Ovary (tissue), 7 donors: ENCODE measurements at regions not wholly inside any gene's neighbourhood (a gene's known extent, or its start where the extent isn't known, plus 50 kb on each side); places are given as distances from the start of the nearest gene placed in this dataset.

Source experiments
- DNase-seq, 5 donors: peaks; one replicate each; pipeline ENCODE4 v3.0.0-alpha.2; 2019 to 2020
- H3K27ac ChIP-seq, 2 donors: fragments of 200-600 bp; one replicate each; pipeline versions ENCODE4 v1.5.1 to v1.8.0; 2019 to 2022
- H3K27me3 ChIP-seq: fragments of 200-600 bp; one replicate; pipeline ENCODE4 v1.8.0; 2022
- H3K36me3 ChIP-seq: fragments of 200-600 bp; sonication (generic); one replicate; pipeline ENCODE4 v1.5.1; 2019
- H3K4me1 ChIP-seq: one replicate; pipeline ENCODE4 v1.8.1; 2013; ENCODE audit warnings: mild to moderate bottlenecking, moderate library complexity; ENCODE audit not compliant: insufficient read depth
- H3K4me3 ChIP-seq: fragments of 200-600 bp; sonication (generic); one replicate; pipeline ENCODE4 v1.5.1; 2017
- H3K9me3 ChIP-seq, 2 donors: fragments of 200-600 bp in 1 of 2; sonication (generic) in 1 of 2; one replicate each; pipeline versions ENCODE4 v1.5.1 to v1.8.1; 2013 to 2019; ENCODE audit warnings: mild to moderate bottlenecking in 1 of 2, moderate library complexity in 1 of 2
- EP300 ChIP-seq: sonication (generic); formaldehyde crosslinking; IDR thresholded peaks from one replicate; pipeline ENCODE4 v1.6.1; 2017; ENCODE audit warnings: antibody characterized with exemption
- POLR2A ChIP-seq: fragments of 450-650 bp; IDR thresholded peaks from one replicate; pipeline ENCODE4 v1.6.1; 2017; ENCODE audit warnings: antibody characterized with exemption, mild to moderate bottlenecking, moderate library complexity
- WGBS, 3 donors: extraction: QIAGEN DNeasy Blood & Tissue Kit in 1 of 3; methylation state at CpG; one replicate each; pipeline versions ENCODE4 v1.1.5 to v1.1.7; 2013 to 2017; 5-methylcytosine and 5-hydroxymethylcytosine counted together
- intact Hi-C, 4 donors: fragments of 100-400 bp; cut with DNase I; formaldehyde crosslinking; loops; one replicate each; pipeline versions ENCODE4 v1.11.0 to v1.15.1; 2022 to 2023
- TF ChIP-seq, protein P1 (sequence below), 3 donors: fragments of 450-650 bp in 2 of 3; fragments of 200-600 bp in 1 of 3; IDR thresholded peaks; one replicate each; pipeline versions ENCODE4 v1.5.1 to v1.8.0; 2016 to 2022; ENCODE audit warnings: antibody characterized with exemption in 3 of 3, mild to moderate bottlenecking in 1 of 3
- donor health status: DM: no; HTN: no; CAD: no; lungs with moderate emphysema.
- donor health status: DM: no; HTN: no; CAD: no.
- donor health status: Bipolar disorder and iron deficiency.
- donor health status: DM: no; HTN: no; CAD: no.
- donor health status: DM: yes; HTN: yes; CAD: no.

DNA sequence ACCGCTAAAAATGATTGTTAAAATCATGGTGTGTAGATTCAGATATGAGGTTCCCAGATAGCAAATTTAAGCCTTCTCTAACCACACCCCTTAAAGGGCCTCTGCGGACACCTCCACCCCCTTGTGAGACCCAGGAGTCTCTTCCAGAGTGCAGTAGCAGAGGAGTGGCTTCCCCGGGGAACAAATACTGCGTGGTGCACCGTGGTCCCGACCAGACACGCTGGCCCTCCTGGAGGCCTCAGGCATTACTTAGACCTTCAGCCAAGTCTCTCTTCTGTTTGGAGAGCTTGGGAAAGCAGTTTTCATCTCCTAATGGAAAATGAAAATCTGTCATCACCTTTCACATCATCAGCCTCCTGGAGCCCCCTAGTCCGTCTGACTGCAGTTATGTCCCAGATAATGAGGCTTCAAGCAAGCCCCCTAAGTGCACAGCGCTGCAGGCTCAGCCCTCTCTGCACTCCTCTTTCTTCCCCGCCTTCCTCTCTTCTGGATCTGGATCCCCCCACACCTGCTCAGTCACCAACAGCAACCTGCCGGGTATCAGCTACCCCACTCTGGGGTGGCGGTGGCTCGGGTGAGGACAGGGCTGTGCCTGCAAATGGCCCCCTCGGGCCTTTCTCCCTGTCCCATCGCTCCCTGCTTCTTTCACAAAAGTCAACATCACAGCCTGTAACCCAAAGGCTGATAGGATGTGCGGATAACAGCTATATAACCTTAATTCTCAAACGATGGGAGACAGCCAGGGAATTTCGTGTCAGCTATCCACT, 58.8 kb upstream of the TAGAP start:
- H3K36me3 ChIP-seq: no peaks in the 10 kb centered on the region
- no peak for TF ChIP-seq POLR2A
- TF ChIP-seq, protein P1, sequence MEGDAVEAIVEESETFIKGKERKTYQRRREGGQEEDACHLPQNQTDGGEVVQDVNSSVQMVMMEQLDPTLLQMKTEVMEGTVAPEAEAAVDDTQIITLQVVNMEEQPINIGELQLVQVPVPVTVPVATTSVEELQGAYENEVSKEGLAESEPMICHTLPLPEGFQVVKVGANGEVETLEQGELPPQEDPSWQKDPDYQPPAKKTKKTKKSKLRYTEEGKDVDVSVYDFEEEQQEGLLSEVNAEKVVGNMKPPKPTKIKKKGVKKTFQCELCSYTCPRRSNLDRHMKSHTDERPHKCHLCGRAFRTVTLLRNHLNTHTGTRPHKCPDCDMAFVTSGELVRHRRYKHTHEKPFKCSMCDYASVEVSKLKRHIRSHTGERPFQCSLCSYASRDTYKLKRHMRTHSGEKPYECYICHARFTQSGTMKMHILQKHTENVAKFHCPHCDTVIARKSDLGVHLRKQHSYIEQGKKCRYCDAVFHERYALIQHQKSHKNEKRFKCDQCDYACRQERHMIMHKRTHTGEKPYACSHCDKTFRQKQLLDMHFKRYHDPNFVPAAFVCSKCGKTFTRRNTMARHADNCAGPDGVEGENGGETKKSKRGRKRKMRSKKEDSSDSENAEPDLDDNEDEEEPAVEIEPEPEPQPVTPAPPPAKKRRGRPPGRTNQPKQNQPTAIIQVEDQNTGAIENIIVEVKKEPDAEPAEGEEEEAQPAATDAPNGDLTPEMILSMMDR (IDR thresholded peaks at IDR 0.05): no peak
- TF ChIP-seq EP300: no peak
- intact Hi-C loops: loop anchor here in 2 of 4 donors (5.0 to 10.0 kb wide), 2 partner anchors 61 to 99 kb away; partner anchors contain the start of genes TAGAP (in 2 of the 2) and RSPH3 (in 1 of the 2)
- no peak overlapping the region for H3K4me3 ChIP-seq
- H3K9me3 ChIP-seq: no peaks in the 10 kb centered on the region
- H3K27ac ChIP-seq: no peak overlapping the region
- 64 to 68% (median 65%) methylated on average over 18 of the region's 18 CpGs for WGBS, 3 donors
- no peaks in the 10 kb centered on the region for H3K27me3 ChIP-seq
- DNase-seq: no peak
- no peaks in the 10 kb centered on the region for H3K4me1 ChIP-seq

DNA sequence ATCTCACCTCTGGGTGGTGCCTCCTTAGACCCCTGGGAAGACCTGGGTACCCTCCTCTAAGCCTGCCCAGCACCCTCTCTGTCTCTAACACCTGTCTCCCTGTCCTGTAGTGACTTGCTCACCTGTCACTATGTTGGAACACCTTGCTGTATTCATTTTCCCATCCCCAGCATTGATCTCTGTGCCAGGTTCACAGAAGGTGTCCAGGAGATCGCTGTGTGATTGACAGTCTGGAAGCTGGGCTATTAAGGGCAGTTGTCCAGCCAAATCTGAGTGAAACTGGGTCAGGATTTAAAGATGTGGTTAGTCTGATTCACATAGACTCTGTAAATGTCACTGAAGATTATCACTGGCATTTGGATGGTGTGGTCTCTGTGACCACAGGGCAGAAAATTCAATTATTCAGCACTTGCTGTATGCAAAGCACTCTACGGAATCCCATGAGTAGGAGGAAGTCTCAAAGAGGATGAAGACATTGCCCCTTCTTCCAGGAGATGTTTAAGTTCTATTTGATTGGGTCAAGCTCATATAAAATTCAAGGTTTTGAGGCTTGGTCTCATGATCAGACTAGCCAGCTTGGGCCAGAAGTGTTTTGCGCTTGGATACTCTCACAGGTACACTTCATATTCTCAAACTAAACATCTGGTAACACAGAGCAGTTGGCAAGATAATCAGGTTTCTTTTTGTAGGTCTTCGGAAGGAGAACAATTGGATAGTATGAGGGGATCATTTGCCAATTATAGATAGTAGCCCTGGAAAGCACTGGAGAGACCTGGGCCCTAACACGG, 57.8 kb upstream of the TAGAP start:
- no peaks in the 10 kb centered on the region for H3K27me3 ChIP-seq
- H3K4me3 ChIP-seq: no peak overlapping the region
- H3K9me3 ChIP-seq: no peaks in the 10 kb centered on the region
- TF ChIP-seq, protein P1 (IDR thresholded peaks at IDR 0.05): no peak
- TF ChIP-seq EP300 (no peak), POLR2A (no peak)
- no peaks in the 10 kb centered on the region for H3K36me3 ChIP-seq
- no peak for DNase-seq
- intact Hi-C loops: loop anchor here in 2 of 4 donors (5.0 to 10.0 kb wide), 2 partner anchors 60 to 98 kb away; partner anchors contain the start of genes TAGAP (in 2 of the 2) and RSPH3 (in 1 of the 2)
- WGBS, 3 donors: 92 to 93% (median 92%) methylated on average over 5 of the region's 5 CpGs
- no peaks in the 10 kb centered on the region for H3K4me1 ChIP-seq
- no peak overlapping the region for H3K27ac ChIP-seq

DNA sequence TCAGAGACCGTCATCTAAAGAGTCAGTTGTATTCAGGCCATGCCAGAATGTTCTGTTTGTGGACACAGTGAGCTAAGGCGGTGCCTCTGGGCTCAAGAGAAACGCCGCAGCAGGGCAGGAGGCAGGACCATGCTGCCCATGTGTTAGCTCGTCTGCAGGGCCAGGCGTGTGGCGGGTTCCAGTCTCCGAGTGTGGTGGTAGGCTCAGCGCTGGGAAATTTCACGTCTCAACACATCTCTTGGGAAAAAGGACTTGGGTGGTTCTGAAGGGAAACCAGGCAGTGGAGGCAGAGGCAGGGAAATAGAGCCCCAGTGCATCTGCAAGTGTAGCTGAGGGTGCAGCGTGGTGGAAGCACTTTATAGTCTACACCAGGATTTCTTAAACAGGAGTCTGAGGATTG, 56.9 kb upstream of the TAGAP start:
- no peaks in the 10 kb centered on the region for H3K36me3 ChIP-seq
- no peak for DNase-seq
- no peak overlapping the region for H3K4me3 ChIP-seq
- WGBS, 3 donors: 93 to 94% (median 94%) methylated on average over 11 of the region's 11 CpGs
- no peaks in the 10 kb centered on the region for H3K4me1 ChIP-seq
- TF ChIP-seq POLR2A (no peak), EP300 (no peak)
- TF ChIP-seq, protein P1 (IDR thresholded peaks at IDR 0.05): no peak
- no peaks in the 10 kb centered on the region for H3K27me3 ChIP-seq
- H3K9me3 ChIP-seq: no peaks in the 10 kb centered on the region
- H3K27ac ChIP-seq: no peak overlapping the region
- intact Hi-C loops: loop anchor here in 2 of 4 donors (5.0 to 10.0 kb wide), 2 partner anchors 59 to 97 kb away; partner anchors contain the start of genes TAGAP (in 2 of the 2) and RSPH3 (in 1 of the 2)

DNA sequence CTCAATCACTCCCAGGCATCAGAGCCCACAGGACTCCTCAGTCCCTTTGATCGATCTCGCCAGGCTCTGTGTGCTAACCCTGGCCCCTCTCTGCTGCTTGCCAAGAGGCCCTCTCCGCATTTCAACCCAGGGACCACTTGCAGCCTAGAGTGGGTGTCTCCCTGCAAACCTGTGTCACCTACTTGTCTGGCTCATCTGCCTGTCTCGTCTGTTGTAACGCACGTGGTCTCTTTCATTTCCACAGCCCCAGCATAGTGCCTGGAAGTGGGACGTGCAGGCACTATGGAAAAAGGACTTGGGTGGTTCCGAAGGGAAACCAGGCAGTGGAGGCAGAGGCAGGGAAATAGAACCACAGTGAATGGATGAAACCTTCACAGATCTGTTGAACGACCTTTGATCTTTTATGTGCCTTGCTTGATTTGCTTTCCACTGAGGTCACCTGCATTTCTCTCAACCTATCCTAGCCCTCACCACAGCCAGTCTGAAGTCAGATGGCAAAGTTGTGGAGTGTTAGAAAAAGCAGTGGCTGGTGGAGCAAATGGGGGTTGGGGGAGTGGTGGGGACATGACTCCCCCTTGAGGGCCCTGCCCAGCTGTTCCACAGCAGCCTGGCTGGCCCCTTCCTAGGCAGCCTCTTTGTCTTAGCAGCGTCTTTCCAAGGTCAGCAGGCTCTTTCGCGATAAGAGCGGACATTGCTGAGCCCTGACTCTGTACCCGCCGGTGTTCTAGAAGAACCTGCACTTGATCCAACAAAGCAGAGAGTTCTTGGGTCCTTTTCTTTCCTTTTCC, 55.8 kb upstream of the TAGAP start:
- DNase-seq: no peak
- 62 to 80% (median 66%) methylated on average over 15 of the region's 15 CpGs for WGBS, 3 donors
- TF ChIP-seq POLR2A (no peak), EP300 (no peak)
- TF ChIP-seq, protein P1 (IDR thresholded peaks at IDR 0.05): no peak

More for the DNA sequence above, 55.8 kb upstream of the TAGAP start:
- H3K9me3 ChIP-seq: no peaks in the 10 kb centered on the region
- no peaks in the 10 kb centered on the region for H3K36me3 ChIP-seq
- H3K27ac ChIP-seq: no peak overlapping the region
- intact Hi-C loops: loop anchor here in 2 of 4 donors (5.0 to 10.0 kb wide), 2 partner anchors 58 to 96 kb away; partner anchors contain the start of genes TAGAP (in 2 of the 2) and RSPH3 (in 1 of the 2)
- no peak overlapping the region for H3K4me3 ChIP-seq
- H3K4me1 ChIP-seq: no peaks in the 10 kb centered on the region
- no peaks in the 10 kb centered on the region for H3K27me3 ChIP-seq
